ENCODE measurements at regions not wholly inside any gene's neighbourhood (a gene's known extent, or its start where the extent isn't known, plus 50 kb on each side); places are given as distances from the start of the nearest gene placed in this dataset.
"Not testable (repeated sequence)": the region's sequence is repeated elsewhere in the genome, so short reads cannot be mapped to it uniquely, and the experiment has no call there.

GRCh38 chr9:32881948-32882347 lies 98.6 kb downstream of the TMEM215 start:
- Mint-ChIP-seq H3K4me1 (peaks cover 5% of the 10 kb centered on the region), H3K4me3 (no peak overlapping the region), H3K27me3 (peaks cover 4% of the 10 kb centered on the region), H3K9me3 (no peaks in the 10 kb centered on the region), H3K36me3 (ENCODE audit: low read depth) (no peaks in the 10 kb centered on the region), H3K27ac (no peak overlapping the region)
- intact Hi-C loops (cut with micrococcal nuclease): no loop called here
- ATAC-seq (ENCODE audit: low read depth) (no peak), DNase-seq (no peak)
- ChIA-PET CTCF (no interaction called here), POLR2A (no interaction called here)
- TF ChIP-seq, protein P1, sequence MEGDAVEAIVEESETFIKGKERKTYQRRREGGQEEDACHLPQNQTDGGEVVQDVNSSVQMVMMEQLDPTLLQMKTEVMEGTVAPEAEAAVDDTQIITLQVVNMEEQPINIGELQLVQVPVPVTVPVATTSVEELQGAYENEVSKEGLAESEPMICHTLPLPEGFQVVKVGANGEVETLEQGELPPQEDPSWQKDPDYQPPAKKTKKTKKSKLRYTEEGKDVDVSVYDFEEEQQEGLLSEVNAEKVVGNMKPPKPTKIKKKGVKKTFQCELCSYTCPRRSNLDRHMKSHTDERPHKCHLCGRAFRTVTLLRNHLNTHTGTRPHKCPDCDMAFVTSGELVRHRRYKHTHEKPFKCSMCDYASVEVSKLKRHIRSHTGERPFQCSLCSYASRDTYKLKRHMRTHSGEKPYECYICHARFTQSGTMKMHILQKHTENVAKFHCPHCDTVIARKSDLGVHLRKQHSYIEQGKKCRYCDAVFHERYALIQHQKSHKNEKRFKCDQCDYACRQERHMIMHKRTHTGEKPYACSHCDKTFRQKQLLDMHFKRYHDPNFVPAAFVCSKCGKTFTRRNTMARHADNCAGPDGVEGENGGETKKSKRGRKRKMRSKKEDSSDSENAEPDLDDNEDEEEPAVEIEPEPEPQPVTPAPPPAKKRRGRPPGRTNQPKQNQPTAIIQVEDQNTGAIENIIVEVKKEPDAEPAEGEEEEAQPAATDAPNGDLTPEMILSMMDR (IDR thresholded peaks at IDR 0.05): no peak

DNA sequence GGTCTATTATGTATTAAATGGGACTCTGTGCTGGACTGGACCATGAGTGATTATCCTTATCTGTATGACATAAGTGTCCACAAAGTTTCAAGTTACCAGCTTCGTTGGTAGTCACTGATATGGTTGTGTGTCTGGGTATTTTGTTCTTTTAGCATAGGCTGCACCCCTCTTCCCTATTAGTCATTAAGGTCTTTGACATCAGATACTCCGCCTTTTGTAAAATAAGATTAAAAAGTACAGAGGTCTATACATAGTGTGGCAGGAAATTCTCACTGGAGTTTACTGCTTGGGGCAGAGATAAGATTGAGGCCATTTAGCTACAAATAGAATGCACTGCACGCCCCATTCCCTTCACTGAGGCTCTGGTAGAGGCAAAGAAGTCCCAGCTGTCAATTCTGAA lies 99.4 kb downstream of the TMEM215 start:
- ChIA-PET POLR2A (no interaction called here), CTCF (no interaction called here)
- TF ChIP-seq, protein P1 (IDR thresholded peaks at IDR 0.05): no peak
- ATAC-seq (ENCODE audit: low read depth) (no peak), DNase-seq (no peak)
- H3K27ac Mint-ChIP-seq: no peak overlapping the region
- no peaks in the 10 kb centered on the region for H3K9me3 Mint-ChIP-seq
- peaks cover 3% of the 10 kb centered on the region for H3K4me1 Mint-ChIP-seq
- no peaks in the 10 kb centered on the region for H3K36me3 Mint-ChIP-seq (ENCODE audit: low read depth)
- no peak overlapping the region for H3K4me3 Mint-ChIP-seq
- intact Hi-C loops (cut with micrococcal nuclease): no loop called here
- H3K27me3 Mint-ChIP-seq: peaks cover 4% of the 10 kb centered on the region

- ChIA-PET CTCF (no interaction called here), POLR2A (interaction anchor here (0.6 kb wide), 1 partner anchor 65 kb away, joined by 4 read pairs; no protein-coding TSS in a partner anchor)
- H3K4me3 Mint-ChIP-seq: no peak overlapping the region
- no peaks in the 10 kb centered on the region for H3K9me3 Mint-ChIP-seq
- peaks cover 11% of the 10 kb centered on the region for H3K27me3 Mint-ChIP-seq
- intact Hi-C loops (cut with micrococcal nuclease): no loop called here
- H3K27ac Mint-ChIP-seq: no peak overlapping the region
- H3K36me3 Mint-ChIP-seq (ENCODE audit: low read depth): no peaks in the 10 kb centered on the region
- ATAC-seq (ENCODE audit: low read depth) (no peak), DNase-seq (no peak)
- TF ChIP-seq, protein P1 (IDR thresholded peaks at IDR 0.05): no peak
- H3K4me1 Mint-ChIP-seq: no peaks in the 10 kb centered on the region
Observed at GRCh38 chr9:32884482-32884881, 101.1 kb downstream of the TMEM215 start.

- TF ChIP-seq, protein P1 (IDR thresholded peaks at IDR 0.05): no peak
- ChIA-PET POLR2A (no interaction called here), CTCF (no interaction called here)
- ATAC-seq (ENCODE audit: low read depth) (no peak), DNase-seq (no peak)
- Mint-ChIP-seq H3K9me3 (no peaks in the 10 kb centered on the region), H3K4me1 (no peaks in the 10 kb centered on the region), H3K4me3 (no peak overlapping the region), H3K36me3 (ENCODE audit: low read depth) (no peaks in the 10 kb centered on the region), H3K27me3 (peaks cover 15% of the 10 kb centered on the region), H3K27ac (no peak overlapping the region)
- intact Hi-C loops (cut with micrococcal nuclease): no loop called here
Observed at GRCh38 chr9:32886021-32886420, 102.7 kb downstream of the TMEM215 start.

GRCh38 chr9:32894485-32894884 lies 106.9 kb downstream of the APTX start:
- H3K27ac Mint-ChIP-seq; ATAC-seq (ENCODE audit: low read depth); H3K36me3 Mint-ChIP-seq (ENCODE audit: low read depth); CTCF ChIA-PET; POLR2A ChIA-PET; H3K9me3 Mint-ChIP-seq; DNase-seq; H3K4me3 Mint-ChIP-seq; H3K4me1 Mint-ChIP-seq: not testable (repeated sequence)
- peaks cover 33% of the 10 kb centered on the region for H3K27me3 Mint-ChIP-seq
- intact Hi-C loops (cut with micrococcal nuclease): loop anchor here (10.0 kb wide), 1 partner anchor 60 kb away; no protein-coding TSS in a partner anchor

DNA sequence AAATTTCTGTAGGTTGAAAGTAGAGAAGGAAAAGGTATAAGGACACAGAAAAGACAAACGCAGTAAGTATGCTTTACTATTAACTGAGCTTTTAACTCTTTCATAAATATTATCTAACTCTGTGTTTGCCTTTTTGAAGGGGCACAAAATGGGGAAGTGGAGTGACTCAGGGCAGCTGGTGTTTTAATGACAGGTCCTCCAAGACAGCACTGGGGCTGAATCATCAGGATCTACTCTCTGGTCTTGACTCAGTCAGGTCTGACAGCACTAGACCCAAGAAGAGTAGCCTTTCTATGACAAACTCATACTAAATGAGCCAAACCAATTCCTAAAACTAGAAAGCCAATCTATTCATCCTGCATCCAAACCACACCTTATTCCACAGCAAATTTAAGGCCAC lies 102.2 kb downstream of the APTX start:
- ATAC-seq (ENCODE audit: low read depth) (no peak), DNase-seq (no peak)
- no peaks in the 10 kb centered on the region for H3K36me3 Mint-ChIP-seq (ENCODE audit: low read depth)
- TF ChIP-seq, protein P1 (IDR thresholded peaks at IDR 0.05): no peak
- peaks cover 4% of the 10 kb centered on the region for H3K9me3 Mint-ChIP-seq
- ChIA-PET CTCF (no interaction called here), POLR2A (no interaction called here)
- no peaks in the 10 kb centered on the region for H3K4me1 Mint-ChIP-seq
- peaks cover 55% of the 10 kb centered on the region for H3K27me3 Mint-ChIP-seq
- H3K4me3 Mint-ChIP-seq: no peak overlapping the region
- no peak overlapping the region for H3K27ac Mint-ChIP-seq
- intact Hi-C loops (cut with micrococcal nuclease): loop anchor here (10.0 kb wide), 1 partner anchor 56 kb away; no protein-coding TSS in a partner anchor

All from activated B cell treated with CpG ODN at 0.5 μM for 24 hours (primary cell).